GM19351 (cell line): ENCODE measurements at regions not wholly inside any gene's neighbourhood (a gene's known extent, or its start where the extent isn't known, plus 50 kb on each side); places are given as distances from the start of the nearest gene placed in this dataset.
A peak's percentile ranks its signal among the peaks of the same experiment; 100 is the strongest.
"Not testable (repeated sequence)": the region's sequence is repeated elsewhere in the genome, so short reads cannot be mapped to it uniquely, and the experiment has no call there.

ENCODE experiments used
- ATAC-seq: cut with Tn5 transposase; IDR thresholded peaks from one replicate; pipeline ENCODE4 v1.9.1; 2021; ENCODE audit warnings: mild to moderate bottlenecking, moderate library complexity; ENCODE audit not compliant: unreplicated experiment

GRCh38 chr3:101995371-101996046 lies 146.2 kb downstream of the NFKBIZ start:
- ATAC-seq = no peak

GRCh38 chr3:101996832-101997231 lies 147.5 kb downstream of the NFKBIZ start:
- peak; percentile 56 for ATAC-seq

- ATAC-seq = no peak
These were observed 149.1 kb downstream of the NFKBIZ start for GRCh38 chr3:101998256-101998926.

GRCh38 chr3:101999177-101999779 lies 150.0 kb downstream of the NFKBIZ start:
- ATAC-seq = no peak

- peak; percentile 33 for ATAC-seq
These were observed 151.4 kb downstream of the NFKBIZ start for GRCh38 chr3:102000620-102001209.

- no peak for ATAC-seq
These were observed 152.7 kb downstream of the NFKBIZ start for GRCh38 chr3:102002056-102002455.

- ATAC-seq = no peak
These were observed 155.2 kb downstream of the NFKBIZ start for GRCh38 chr3:102004561-102004960.

- no peak for ATAC-seq
These were observed 156.2 kb downstream of the NFKBIZ start for GRCh38 chr3:102005551-102005950.

GRCh38 chr3:102006812-102007485 lies 157.6 kb downstream of the NFKBIZ start:
- no peak for ATAC-seq

GRCh38 chr3:102008436-102008835 lies 159.1 kb downstream of the NFKBIZ start:
- not testable (repeated sequence) for ATAC-seq

GRCh38 chr3:102016417-102016816 lies 167.1 kb downstream of the NFKBIZ start:
- no peak for ATAC-seq

GRCh38 chr3:102017784-102018183 lies 168.5 kb downstream of the NFKBIZ start:
- peak; percentile 64 for ATAC-seq

- no peak for ATAC-seq
These were observed 169.2 kb downstream of the NFKBIZ start for GRCh38 chr3:102018551-102018950.

GRCh38 chr3:102020735-102021134 lies 171.4 kb downstream of the NFKBIZ start:
- ATAC-seq = no peak

GRCh38 chr3:102024270-102024904 lies 175.1 kb downstream of the NFKBIZ start:
- peak; percentile 50 for ATAC-seq

- ATAC-seq = no peak
These were observed 176.4 kb downstream of the NFKBIZ start for GRCh38 chr3:102025606-102026270.

GRCh38 chr3:102026656-102027055 lies 177.3 kb downstream of the NFKBIZ start:
- no peak for ATAC-seq

GRCh38 chr3:102030661-102031060 lies 181.3 kb downstream of the NFKBIZ start:
- ATAC-seq = no peak

GRCh38 chr3:102031834-102032233 lies 182.5 kb downstream of the NFKBIZ start:
- no peak for ATAC-seq
